Tibial nerve (tissue), 4 donors: ENCODE measurements at regions not wholly inside any gene's neighbourhood (a gene's known extent, or its start where the extent isn't known, plus 50 kb on each side); places are given as distances from the start of the nearest gene placed in this dataset.

Experiments
- CTCF ChIP-seq, 5 experiments: fragments of 200-600 bp in 3 of 5; fragments of 450-650 bp in 2 of 5; sonication (generic) in 3 of 5; IDR thresholded peaks; one replicate each; pipeline ENCODE4 v1.5.1; 2016 to 2019; ENCODE audit warnings: antibody characterized with exemption in 5 of 5, mild to moderate bottlenecking in 3 of 5, moderate library complexity in 2 of 5
- EP300 ChIP-seq, 2 donors: sonication (generic); formaldehyde crosslinking; IDR thresholded peaks; one replicate each; pipeline ENCODE4 v1.6.1; 2017; ENCODE audit warnings: antibody characterized with exemption in 2 of 2, mild to moderate bottlenecking in 1 of 2
- POLR2A ChIP-seq, 2 donors: fragments of 450-650 bp; IDR thresholded peaks; one replicate each; pipeline ENCODE4 v1.6.1; 2017; ENCODE audit warnings: antibody characterized with exemption in 2 of 2, mild to moderate bottlenecking in 2 of 2, moderate library complexity in 2 of 2

GRCh38 chr3:78077842-78078241 is 1037.9 kb downstream of the ROBO2 start:
- TF ChIP-seq CTCF (IDR thresholded peaks at IDR 0.05) (no peak), POLR2A (IDR thresholded peaks at IDR 0.05) (no peak), EP300 (IDR thresholded peaks at IDR 0.05) (no peak)
